SK-N-SH (cell line): ENCODE measurements at regions not wholly inside any gene's neighbourhood (a gene's known extent, or its start where the extent isn't known, plus 50 kb on each side); places are given as distances from the start of the nearest gene placed in this dataset.

Experiments
- CTCF ChIA-PET: fragments of 300-600, 350-600 bp; formaldehyde crosslinking; extraction: SDS; loops from one replicate; lab custom pipeline; 2021; lab: Yijun Ruan, JAX
- POLR2A ChIA-PET: fragments of 350-600 bp; sonication (Branson Sonifier 250); formaldehyde crosslinking; extraction: SDS; loops from one replicate; lab custom pipeline; 2020; ENCODE audit warnings: antibody characterized with exemption, inconsistent platforms; lab: Yijun Ruan, JAX
- DNase-seq: peaks from one replicate; pipeline ENCODE4 v3.0.0; 2012
- H2AFZ ChIP-seq: fragments of 200-600 bp; sonication (generic); 2 replicates; pipeline ENCODE4 v1.8.1; 2016; ENCODE audit warnings: antibody characterized with exemption, mild to moderate bottlenecking, low read depth
- H3F3A ChIP-seq: fragments of 200-600 bp; sonication (generic); replicated peaks from 2 replicates; pipeline ENCODE3; 2016; ENCODE audit warnings: antibody characterized with exemption, mild to moderate bottlenecking; ENCODE audit not compliant: insufficient read depth
- H3K27ac ChIP-seq, 2 experiments: fragments of 200-500 bp in 1 of 2; fragments of 200-600 bp in 1 of 2; sonication (Bioruptor generic) in 1 of 2; sonication (generic), shearing (Covaris generic) in 1 of 2; 2 replicates each; pipeline versions ENCODE4 v1.5.1 to v1.6.1; 2014 to 2016; ENCODE audit warnings: low read depth in 2 of 2, inconsistent platforms in 1 of 2, low read length in 1 of 2, mild to moderate bottlenecking in 1 of 2, mixed read lengths in 1 of 2
- H3K27me3 ChIP-seq: fragments of 200-600 bp; sonication (generic), shearing (Covaris generic); 2 replicates; pipeline ENCODE4 v1.6.1; 2016; ENCODE audit warnings: mixed run types; ENCODE audit not compliant: insufficient read depth
- H3K36me3 ChIP-seq, 2 experiments: fragments of 200-500 bp in 1 of 2; fragments of 200-600 bp in 1 of 2; sonication (Bioruptor generic) in 1 of 2; sonication (generic) in 1 of 2; replicated peaks in 1 of 2; 2 replicates each; pipeline versions ENCODE3 to v1.5.1; 2014 to 2016; ENCODE audit warnings: low read length in 1 of 2, mild to moderate bottlenecking in 1 of 2; ENCODE audit not compliant: insufficient read depth in 2 of 2, control insufficient read depth in 1 of 2
- H3K4me1 ChIP-seq, 2 experiments: fragments of 200-500 bp in 1 of 2; fragments of 200-600 bp in 1 of 2; sonication (Bioruptor generic) in 1 of 2; sonication (generic), shearing (Covaris generic) in 1 of 2; 2 replicates each; pipeline versions ENCODE4 v1.5.1 to v1.6.1; 2014 to 2016; ENCODE audit warnings: low read depth in 1 of 2, low read length in 1 of 2, mixed run types in 1 of 2; ENCODE audit not compliant: insufficient read depth in 2 of 2, control insufficient read depth in 1 of 2
- H3K4me2 ChIP-seq: fragments of 200-600 bp; sonication (generic), shearing (Covaris generic); 2 replicates; pipeline ENCODE4 v1.6.1; 2017; ENCODE audit warnings: mixed run types
- H3K4me3 ChIP-seq, 2 experiments: fragments of 200-500 bp in 1 of 2; fragments of 200-600 bp in 1 of 2; sonication (Bioruptor generic) in 1 of 2; sonication (generic), shearing (Covaris generic) in 1 of 2; 2 replicates each; pipeline versions ENCODE4 v1.5.1 to v1.8.1; 2014 to 2016; ENCODE audit warnings: low read depth in 2 of 2, inconsistent platforms in 1 of 2, low read length in 1 of 2, mild to moderate bottlenecking in 1 of 2, mixed read lengths in 1 of 2, moderate library complexity in 1 of 2
- H3K79me2 ChIP-seq: fragments of 200-600 bp; sonication (generic); 2 replicates; pipeline ENCODE4 v1.8.1; 2017; ENCODE audit warnings: mild to moderate bottlenecking; ENCODE audit not compliant: insufficient read depth
- H3K9ac ChIP-seq: fragments of 200-600 bp; sonication (generic); 2 replicates; pipeline ENCODE4 v1.6.1; 2017; ENCODE audit warnings: mixed run types
- H3K9me2 ChIP-seq: fragments of 200-600 bp; sonication (generic); 2 replicates; pipeline ENCODE4 v1.6.1; 2017; ENCODE audit warnings: mixed run types
- H3K9me3 ChIP-seq: fragments of 200-600 bp; sonication (generic); 2 replicates; pipeline ENCODE4 v1.6.1; 2017; ENCODE audit warnings: mixed run types, mild to moderate bottlenecking, moderate library complexity
- H4K20me1 ChIP-seq: fragments of 200-600 bp; sonication (generic); 2 replicates; pipeline ENCODE4 v1.6.1; 2017; ENCODE audit warnings: mild to moderate bottlenecking, mixed run types; ENCODE audit not compliant: insufficient read depth
- CHD2 ChIP-seq: fragments of 150-350 bp; IDR thresholded peaks from 2 replicates; pipeline ENCODE4 v1.6.1; 2018; ENCODE audit warnings: low read length; ENCODE audit not compliant: partially characterized antibody
- CTCF ChIP-seq: fragments of 200-600 bp; sonication (generic); IDR thresholded peaks from 2 replicates; pipeline ENCODE4 v1.6.1; 2017; ENCODE audit warnings: antibody characterized with exemption, mild to moderate bottlenecking, moderate library complexity
- FOXJ3 ChIP-seq: sonication (generic); formaldehyde crosslinking; IDR thresholded peaks from 2 replicates; pipeline ENCODE4 v1.5.1; 2020; ENCODE audit warnings: mild to moderate bottlenecking, missing genetic modification reagents
- FOXM1 ChIP-seq: IDR thresholded peaks from 2 replicates; pipeline ENCODE4 v1.4.0; 2012; ENCODE audit warnings: low read depth, mild to moderate bottlenecking
- GABPA ChIP-seq: IDR thresholded peaks from 2 replicates; pipeline ENCODE4 v1.4.0; 2012; ENCODE audit warnings: low read depth, mild to moderate bottlenecking
- JUND ChIP-seq: IDR thresholded peaks from 2 replicates; pipeline ENCODE4 v1.4.0; 2012
- MAX ChIP-seq: IDR thresholded peaks from 2 replicates; pipeline ENCODE4 v1.4.0; 2012; ENCODE audit warnings: low read depth
- NFIC ChIP-seq: IDR thresholded peaks from 2 replicates; pipeline ENCODE4 v1.4.0; 2012; ENCODE audit warnings: borderline replicate concordance
- NRF1 ChIP-seq: IDR thresholded peaks from 2 replicates; pipeline ENCODE4 v1.6.1; 2012; ENCODE audit warnings: low read depth, mild to moderate bottlenecking, low read length
- PBX3 ChIP-seq: IDR thresholded peaks from 2 replicates; pipeline ENCODE4; 2012
- POLR2AphosphoS5 ChIP-seq: IDR thresholded peaks from 2 replicates; pipeline ENCODE4 v1.6.1; 2012; ENCODE audit warnings: low read depth, low read length
- RAD21 ChIP-seq: IDR thresholded peaks from 2 replicates; pipeline ENCODE4 v1.6.1; 2012; ENCODE audit warnings: mild to moderate bottlenecking, low read length
- RCOR1 ChIP-seq: fragments of 150-350 bp; IDR thresholded peaks from 2 replicates; pipeline ENCODE4 v1.6.1; 2017; ENCODE audit warnings: antibody characterized with exemption, low read length
- REST ChIP-seq: IDR thresholded peaks from 2 replicates; pipeline ENCODE4 v1.6.1; 2012; ENCODE audit warnings: mild to moderate bottlenecking, low read depth, low read length, moderate library complexity
- RXRA ChIP-seq: IDR thresholded peaks from 2 replicates; pipeline ENCODE4 v1.4.0; 2012; ENCODE audit warnings: low read depth, mild to moderate bottlenecking, borderline replicate concordance
- SIN3A ChIP-seq: IDR thresholded peaks from 2 replicates; pipeline ENCODE4 v1.6.1; 2012; ENCODE audit warnings: low read depth, mild to moderate bottlenecking, low read length, moderate library complexity, borderline replicate concordance
- SMC3 ChIP-seq: IDR thresholded peaks from 2 replicates; pipeline ENCODE4 v1.6.1; 2012; ENCODE audit warnings: low read depth, low read length, improper control_type of control experiment
- TCF12 ChIP-seq: IDR thresholded peaks from 2 replicates; pipeline ENCODE4 v1.4.0; 2012
- TEAD4 ChIP-seq: IDR thresholded peaks from 2 replicates; pipeline ENCODE4 v1.4.0; 2012; ENCODE audit warnings: mild to moderate bottlenecking, borderline replicate concordance; ENCODE audit not compliant: insufficient read depth
- USF2 ChIP-seq: fragments of 150-350 bp; IDR thresholded peaks from 2 replicates; pipeline ENCODE4 v1.6.1; 2017; ENCODE audit warnings: antibody characterized with exemption, low read length, low read depth, borderline replicate concordance
- WGBS: methylation state at CpG from one replicate; pipeline ENCODE4 v1.1.6; 2017; ENCODE audit warnings: low lambda C conversion rate; 5-methylcytosine and 5-hydroxymethylcytosine counted together

- Histone ChIP-seq H4K20me1 (no peaks in the 10 kb centered on the region), H3K27me3 (no peaks in the 10 kb centered on the region), H3K79me2 (no peaks in the 10 kb centered on the region), H3K27ac (no peak overlapping the region; a peak in 1 of 4 replicates), H3K9me2 (no peaks in the 10 kb centered on the region), H3K36me3 (no peaks in the 10 kb centered on the region), H3K9me3 (no peaks in the 10 kb centered on the region), H3K4me1 (peaks cover 16 to 23% of the 10 kb centered on the region in 2 experiments), H3K4me2 (no peak overlapping the region), H3K9ac (no peak overlapping the region), H3F3A (peaks cover 17% of the 10 kb centered on the region), H2AFZ (peak overlapping the region; percentile 49; the same call in 1 of the 2 replicates), H3K4me3 (no peak overlapping the region)
- 65% methylated on average over 5 of the region's 5 CpGs for WGBS
- TF ChIP-seq NFIC (no peak), RAD21 (no peak), RXRA (no peak), GABPA (no peak), REST (no peak), MAX (no peak), FOXM1 (no peak)
- no peak for DNase-seq
- ChIA-PET POLR2A (no interaction called here), CTCF (interaction anchor here (0.6 kb wide), 1 partner anchor 274 kb away, joined by 3 read pairs; no protein-coding TSS in a partner anchor)
These were observed 525.1 kb upstream of the NBEA start for GRCh38 chr13:34416971-34417380.

GRCh38 chr13:34417896-34418295 is 524.2 kb upstream of the NBEA start:
- TF ChIP-seq SMC3 (no peak), RCOR1 (no peak), RAD21 (no peak), NRF1 (no peak), TCF12 (no peak), CTCF (no peak), PBX3 (no peak), CHD2 (no peak), USF2 (no peak), POLR2AphosphoS5 (no peak), FOXJ3 (no peak), NFIC (no peak), JUND (no peak), SIN3A (no peak), MAX (no peak), TEAD4 (no peak)
- POLR2A ChIA-PET = no interaction called here
- 91% methylated on average over 4 of the region's 4 CpGs for WGBS

More at GRCh38 chr13:34417896-34418295, 524.2 kb upstream of the NBEA start:
- no peak for DNase-seq
- Histone ChIP-seq H3K27ac (peak overlapping the region in 1 of 2 experiments; percentile 92; a peak in 2 of 4 replicates), H4K20me1 (no peaks in the 10 kb centered on the region), H3K4me1 (peaks cover 7 to 23% of the 10 kb centered on the region in 2 experiments), H3K9ac (no peak overlapping the region), H3K79me2 (no peaks in the 10 kb centered on the region), H3K9me3 (no peaks in the 10 kb centered on the region), H3K9me2 (no peaks in the 10 kb centered on the region), H3K4me2 (no peak overlapping the region), H3K27me3 (no peaks in the 10 kb centered on the region), H3K4me3 (no peak overlapping the region), H3F3A (peaks cover 12% of the 10 kb centered on the region), H2AFZ (no peak overlapping the region), H3K36me3 (no peaks in the 10 kb centered on the region)
- CTCF ChIA-PET = no interaction called here
